ENCODE measurements at regions not wholly inside any gene's neighbourhood (a gene's known extent, or its start where the extent isn't known, plus 50 kb on each side); places are given as distances from the start of the nearest gene placed in this dataset.

DNA sequence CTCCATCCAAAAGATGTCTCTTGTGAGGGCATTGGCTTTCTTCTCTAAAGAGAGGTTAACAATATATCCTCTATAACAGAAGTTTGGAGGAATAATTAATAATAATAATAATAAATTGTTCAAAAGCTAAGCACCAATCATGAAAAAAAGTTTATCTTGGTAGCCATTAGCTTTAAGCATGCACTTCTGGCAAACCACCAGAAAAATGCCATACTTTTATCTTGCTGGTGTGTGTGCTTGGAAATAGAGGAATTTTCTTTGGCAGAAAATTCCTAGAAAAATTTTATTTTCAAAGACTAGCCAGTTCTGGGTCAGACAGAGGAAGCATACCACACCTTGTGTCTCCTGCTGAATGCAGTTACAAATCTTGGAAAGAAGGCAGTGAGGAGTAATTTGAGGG, 52.5 kb upstream of the NPY start:
- TF ChIP-seq, protein P1, sequence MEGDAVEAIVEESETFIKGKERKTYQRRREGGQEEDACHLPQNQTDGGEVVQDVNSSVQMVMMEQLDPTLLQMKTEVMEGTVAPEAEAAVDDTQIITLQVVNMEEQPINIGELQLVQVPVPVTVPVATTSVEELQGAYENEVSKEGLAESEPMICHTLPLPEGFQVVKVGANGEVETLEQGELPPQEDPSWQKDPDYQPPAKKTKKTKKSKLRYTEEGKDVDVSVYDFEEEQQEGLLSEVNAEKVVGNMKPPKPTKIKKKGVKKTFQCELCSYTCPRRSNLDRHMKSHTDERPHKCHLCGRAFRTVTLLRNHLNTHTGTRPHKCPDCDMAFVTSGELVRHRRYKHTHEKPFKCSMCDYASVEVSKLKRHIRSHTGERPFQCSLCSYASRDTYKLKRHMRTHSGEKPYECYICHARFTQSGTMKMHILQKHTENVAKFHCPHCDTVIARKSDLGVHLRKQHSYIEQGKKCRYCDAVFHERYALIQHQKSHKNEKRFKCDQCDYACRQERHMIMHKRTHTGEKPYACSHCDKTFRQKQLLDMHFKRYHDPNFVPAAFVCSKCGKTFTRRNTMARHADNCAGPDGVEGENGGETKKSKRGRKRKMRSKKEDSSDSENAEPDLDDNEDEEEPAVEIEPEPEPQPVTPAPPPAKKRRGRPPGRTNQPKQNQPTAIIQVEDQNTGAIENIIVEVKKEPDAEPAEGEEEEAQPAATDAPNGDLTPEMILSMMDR (IDR thresholded peaks at IDR 0.05; ENCODE audit: low read depth, low read length), result no peak
- no peak for TF ChIP-seq EZH2phosphoT487 (IDR thresholded peaks at IDR 0.05; ENCODE audit: low read depth)
